ENCODE measurements at regions not wholly inside any gene's neighbourhood (a gene's known extent, or its start where the extent isn't known, plus 50 kb on each side); places are given as distances from the start of the nearest gene placed in this dataset.

GRCh38 chr14:27096091-27096490 is 498.3 kb upstream of the NOVA1 start:
- Mint-ChIP-seq H3K27ac (no peak overlapping the region), H3K27me3 (no peaks in the 10 kb centered on the region), H3K9me3 (peaks cover 9% of the 10 kb centered on the region), H3K4me3 (no peak overlapping the region), H3K36me3 (no peaks in the 10 kb centered on the region), H3K4me1 (no peaks in the 10 kb centered on the region)
- no peak for ATAC-seq (ENCODE audit: low read depth)
- no peak for DNase-seq
- POLR2A ChIA-PET, result no interaction called here

GRCh38 chr14:27098451-27098850 is 500.6 kb upstream of the NOVA1 start:
- POLR2A ChIA-PET, result no interaction called here
- no peaks in the 10 kb centered on the region for H3K36me3 Mint-ChIP-seq
- H3K27ac Mint-ChIP-seq, result no peak overlapping the region
- no peak overlapping the region for H3K4me3 Mint-ChIP-seq
- peaks cover 7% of the 10 kb centered on the region for H3K9me3 Mint-ChIP-seq
- DNase-seq, result no peak
- no peak for ATAC-seq (ENCODE audit: low read depth)
- no peaks in the 10 kb centered on the region for H3K27me3 Mint-ChIP-seq
- no peaks in the 10 kb centered on the region for H3K4me1 Mint-ChIP-seq

GRCh38 chr14:27114180-27114579 is 516.3 kb upstream of the NOVA1 start:
- ATAC-seq (ENCODE audit: low read depth) (no peak), DNase-seq (no peak)
- no peaks in the 10 kb centered on the region for H3K27me3 Mint-ChIP-seq
- H3K4me1 Mint-ChIP-seq, result no peaks in the 10 kb centered on the region
- peaks cover 8% of the 10 kb centered on the region for H3K9me3 Mint-ChIP-seq
- H3K36me3 Mint-ChIP-seq, result no peaks in the 10 kb centered on the region
- H3K27ac Mint-ChIP-seq, result no peak overlapping the region
- H3K4me3 Mint-ChIP-seq, result no peak overlapping the region
- POLR2A ChIA-PET, result no interaction called here

GRCh38 chr14:27123162-27123561 is 525.3 kb upstream of the NOVA1 start:
- Mint-ChIP-seq H3K36me3 (no peaks in the 10 kb centered on the region), H3K4me1 (no peaks in the 10 kb centered on the region), H3K27me3 (no peaks in the 10 kb centered on the region), H3K27ac (no peak overlapping the region), H3K9me3 (peaks cover 11% of the 10 kb centered on the region), H3K4me3 (no peak overlapping the region)
- POLR2A ChIA-PET, result no interaction called here
- ATAC-seq (ENCODE audit: low read depth) (no peak), DNase-seq (no peak)

GRCh38 chr14:27127838-27128237 is 530.0 kb upstream of the NOVA1 start:
- Mint-ChIP-seq H3K4me1 (no peaks in the 10 kb centered on the region), H3K4me3 (no peak overlapping the region), H3K36me3 (no peaks in the 10 kb centered on the region), H3K27me3 (no peaks in the 10 kb centered on the region), H3K27ac (no peak overlapping the region), H3K9me3 (peaks cover 5% of the 10 kb centered on the region)
- no peak for DNase-seq
- POLR2A ChIA-PET, result no interaction called here
- no peak for ATAC-seq (ENCODE audit: low read depth)

- POLR2A ChIA-PET, result no interaction called here
- H3K27me3 Mint-ChIP-seq, result no peaks in the 10 kb centered on the region
- H3K36me3 Mint-ChIP-seq, result no peaks in the 10 kb centered on the region
These were observed 536.4 kb upstream of the NOVA1 start for GRCh38 chr14:27134200-27134599.

GRCh38 chr14:27145170-27145569 is 547.3 kb upstream of the NOVA1 start:
- Mint-ChIP-seq H3K4me1 (no peaks in the 10 kb centered on the region), H3K9me3 (peaks cover 10% of the 10 kb centered on the region), H3K4me3 (no peak overlapping the region), H3K36me3 (no peaks in the 10 kb centered on the region), H3K27ac (no peak overlapping the region), H3K27me3 (no peaks in the 10 kb centered on the region)
- no peak for ATAC-seq (ENCODE audit: low read depth)
- POLR2A ChIA-PET, result no interaction called here
- DNase-seq, result no peak

More at GRCh38 chr14:27134200-27134599, 536.4 kb upstream of the NOVA1 start:
- ATAC-seq (ENCODE audit: low read depth) (no peak), DNase-seq (no peak)
- Mint-ChIP-seq H3K4me1 (no peaks in the 10 kb centered on the region), H3K9me3 (peaks cover 3% of the 10 kb centered on the region), H3K27ac (no peak overlapping the region), H3K4me3 (no peak overlapping the region)

- no peaks in the 10 kb centered on the region for H3K36me3 Mint-ChIP-seq
- peaks cover 12% of the 10 kb centered on the region for H3K9me3 Mint-ChIP-seq
- no peak overlapping the region for H3K27ac Mint-ChIP-seq
- H3K4me1 Mint-ChIP-seq, result no peaks in the 10 kb centered on the region
- no peak overlapping the region for H3K4me3 Mint-ChIP-seq
- POLR2A ChIA-PET, result no interaction called here
- ATAC-seq (ENCODE audit: low read depth), result no peak
- DNase-seq, result no peak
- no peaks in the 10 kb centered on the region for H3K27me3 Mint-ChIP-seq
These were observed 550.3 kb upstream of the NOVA1 start for GRCh38 chr14:27148143-27148542.

- H3K4me1 Mint-ChIP-seq, result no peaks in the 10 kb centered on the region
- no peak overlapping the region for H3K27ac Mint-ChIP-seq
- ATAC-seq (ENCODE audit: low read depth), result no peak
- no peak for DNase-seq
- POLR2A ChIA-PET, result no interaction called here
- H3K4me3 Mint-ChIP-seq, result no peak overlapping the region
- H3K36me3 Mint-ChIP-seq, result no peaks in the 10 kb centered on the region
- peaks cover 8% of the 10 kb centered on the region for H3K9me3 Mint-ChIP-seq
- no peaks in the 10 kb centered on the region for H3K27me3 Mint-ChIP-seq
These were observed 566.3 kb upstream of the NOVA1 start for GRCh38 chr14:27164139-27164538.

GRCh38 chr14:27175489-27175888 is 577.7 kb upstream of the NOVA1 start:
- DNase-seq (no peak), ATAC-seq (ENCODE audit: low read depth) (no peak)
- H3K9me3 Mint-ChIP-seq, result peaks cover 12% of the 10 kb centered on the region
- no peaks in the 10 kb centered on the region for H3K36me3 Mint-ChIP-seq
- no peaks in the 10 kb centered on the region for H3K27me3 Mint-ChIP-seq
- no peak overlapping the region for H3K27ac Mint-ChIP-seq
- no peaks in the 10 kb centered on the region for H3K4me1 Mint-ChIP-seq
- POLR2A ChIA-PET, result no interaction called here
- no peak overlapping the region for H3K4me3 Mint-ChIP-seq

GRCh38 chr14:27181333-27181732 is 583.5 kb upstream of the NOVA1 start:
- H3K4me3 Mint-ChIP-seq, result no peak overlapping the region
- POLR2A ChIA-PET, result no interaction called here
- H3K4me1 Mint-ChIP-seq, result no peaks in the 10 kb centered on the region
- no peaks in the 10 kb centered on the region for H3K27me3 Mint-ChIP-seq
- ATAC-seq (ENCODE audit: low read depth), result no peak
- peaks cover 5% of the 10 kb centered on the region for H3K9me3 Mint-ChIP-seq
- no peak overlapping the region for H3K27ac Mint-ChIP-seq
- DNase-seq, result no peak
- no peaks in the 10 kb centered on the region for H3K36me3 Mint-ChIP-seq

GRCh38 chr14:27184427-27184826 is 586.6 kb upstream of the NOVA1 start:
- Mint-ChIP-seq H3K27me3 (no peaks in the 10 kb centered on the region), H3K9me3 (peaks cover 6% of the 10 kb centered on the region), H3K4me1 (no peaks in the 10 kb centered on the region), H3K4me3 (no peak overlapping the region), H3K27ac (no peak overlapping the region), H3K36me3 (no peaks in the 10 kb centered on the region)
- ATAC-seq (ENCODE audit: low read depth) (no peak), DNase-seq (no peak)
- POLR2A ChIA-PET, result no interaction called here

- no peaks in the 10 kb centered on the region for H3K36me3 Mint-ChIP-seq
- no peaks in the 10 kb centered on the region for H3K27me3 Mint-ChIP-seq
- no peaks in the 10 kb centered on the region for H3K4me1 Mint-ChIP-seq
- DNase-seq, result no peak
- ATAC-seq (ENCODE audit: low read depth), result no peak
- POLR2A ChIA-PET, result no interaction called here
- no peak overlapping the region for H3K27ac Mint-ChIP-seq
- H3K9me3 Mint-ChIP-seq, result peaks cover 11% of the 10 kb centered on the region
- H3K4me3 Mint-ChIP-seq, result no peak overlapping the region
These were observed 588.2 kb upstream of the NOVA1 start for GRCh38 chr14:27186048-27186447.

GRCh38 chr14:27187136-27187535 is 589.3 kb upstream of the NOVA1 start:
- ATAC-seq (ENCODE audit: low read depth) (no peak), DNase-seq (no peak)
- Mint-ChIP-seq H3K27ac (no peak overlapping the region), H3K4me1 (no peaks in the 10 kb centered on the region), H3K9me3 (peaks cover 10% of the 10 kb centered on the region), H3K4me3 (no peak overlapping the region), H3K27me3 (no peaks in the 10 kb centered on the region), H3K36me3 (no peaks in the 10 kb centered on the region)
- POLR2A ChIA-PET, result no interaction called here

GRCh38 chr14:27190296-27190695 is 592.5 kb upstream of the NOVA1 start:
- no peaks in the 10 kb centered on the region for H3K4me1 Mint-ChIP-seq
- DNase-seq (no peak), ATAC-seq (ENCODE audit: low read depth) (no peak)
- no peak overlapping the region for H3K27ac Mint-ChIP-seq
- POLR2A ChIA-PET, result no interaction called here
- no peak overlapping the region for H3K4me3 Mint-ChIP-seq
- H3K9me3 Mint-ChIP-seq, result peaks cover 16% of the 10 kb centered on the region
- H3K27me3 Mint-ChIP-seq, result no peaks in the 10 kb centered on the region
- H3K36me3 Mint-ChIP-seq, result no peaks in the 10 kb centered on the region
